HepG2 (cell line): ENCODE measurements at regions not wholly inside any gene's neighbourhood (a gene's known extent, or its start where the extent isn't known, plus 50 kb on each side); places are given as distances from the start of the nearest gene placed in this dataset.

Source experiments
- ARNTL ChIP-seq: sonication (generic); formaldehyde crosslinking; IDR thresholded peaks from 2 replicates; pipeline ENCODE4 v1.4.0; 2020; ENCODE audit warnings: mild to moderate bottlenecking, missing genetic modification reagents
- CAMTA2 ChIP-seq: sonication (generic); formaldehyde crosslinking; IDR thresholded peaks from 2 replicates; pipeline ENCODE4 v1.4.0; 2020; ENCODE audit warnings: mild to moderate bottlenecking, missing genetic modification reagents, borderline replicate concordance
- EP300 ChIP-seq, 3 experiments: sonication (generic) in 1 of 3; formaldehyde crosslinking in 1 of 3; IDR thresholded peaks; 2 replicates each; pipeline versions ENCODE4 v1.5.1 to v1.6.1; 2011 to 2020; ENCODE audit warnings: low read depth in 2 of 3, low read length in 2 of 3, borderline replicate concordance in 1 of 3, improper control_type of control experiment in 1 of 3, mild to moderate bottlenecking in 1 of 3, missing genetic modification reagents in 1 of 3, moderate library complexity in 1 of 3
- PPARG ChIP-seq: conservative IDR thresholded peaks from 2 replicates; pipeline ENCODE4 v1.6.1; 2016; ENCODE audit warnings: missing biosample characterization, missing genetic modification reagents
- RBM22 ChIP-seq: fragments of 200-400 bp; formaldehyde crosslinking; optimal IDR thresholded peaks from 2 replicates; pipeline ENCODE3; 2017; ENCODE audit warnings: mild to moderate bottlenecking, low read length, moderate library complexity
- SIN3A ChIP-seq: IDR thresholded peaks from 2 replicates; pipeline ENCODE4 v1.6.1; 2011; ENCODE audit warnings: low read depth, mild to moderate bottlenecking, control low read depth, low read length, borderline replicate concordance
- STAT6 ChIP-seq: sonication (generic); formaldehyde crosslinking; IDR thresholded peaks from 2 replicates; pipeline ENCODE4 v1.4.0; 2020; ENCODE audit warnings: missing genetic modification reagents, mild to moderate bottlenecking, borderline replicate concordance
- ZNF652 ChIP-seq: IDR thresholded peaks from 2 replicates; pipeline ENCODE4 v1.6.1; 2016; ENCODE audit warnings: low read depth, borderline replicate concordance

- TF ChIP-seq CAMTA2 (CRISPR knock-in tag): no peak
- TF ChIP-seq ARNTL (CRISPR knock-in tag): no peak
- TF ChIP-seq PPARG: no peak
- no peak for TF ChIP-seq EP300 (IDR thresholded peaks at IDR 0.05; ENCODE audit: low read depth in 2 of 2, low read length in 2 of 2)
- TF ChIP-seq EP300 (CRISPR knock-in tag; IDR thresholded peaks at IDR 0.05; ENCODE audit: borderline replicate concordance): no peak
- TF ChIP-seq RBM22: no peak
- no peak for TF ChIP-seq ZNF652 (CRISPR knock-in tag)
- no peak for TF ChIP-seq SIN3A
- TF ChIP-seq STAT6: no peak
Observed at GRCh38 chr7:21281193-21281592, 146.7 kb upstream of the SP4 start.
